CD14-positive monocyte (primary cell): ENCODE measurements at regions not wholly inside any gene's neighbourhood (a gene's known extent, or its start where the extent isn't known, plus 50 kb on each side); places are given as distances from the start of the nearest gene placed in this dataset.
"Not testable (repeated sequence)": the region's sequence is repeated elsewhere in the genome, so short reads cannot be mapped to it uniquely, and the experiment has no call there.

Experiments used
- DNase-seq, 3 donors: peaks; one replicate each; pipeline ENCODE4 v3.0.0-alpha.2; 2011 to 2022
- H2AFZ ChIP-seq: 2 replicates; pipeline ENCODE4 v1.6.0; 2012; ENCODE audit warnings: mild to moderate bottlenecking, low read depth, low read length, inconsistent platforms; ENCODE audit not compliant: insufficient read depth, poor library complexity, severe bottlenecking
- H3K27ac ChIP-seq, 2 donors: 1 replicate in 1 of 2; 2 replicates in 1 of 2; pipeline ENCODE4 v1.5.1; 2012 to 2013; ENCODE audit warnings: low read length in 2 of 2, control low read depth in 1 of 2, inconsistent platforms in 1 of 2, low read depth in 1 of 2, mild to moderate bottlenecking in 1 of 2
- H3K27me3 ChIP-seq, 2 donors: one replicate each; pipeline versions ENCODE4 v1.6.0 to v1.6.1; 2011 to 2013; ENCODE audit warnings: low read length in 2 of 2; ENCODE audit not compliant: control insufficient read depth in 2 of 2, insufficient read depth in 2 of 2
- H3K36me3 ChIP-seq, 2 donors: replicated peaks in 1 of 2; 1 replicate in 1 of 2; 2 replicates in 1 of 2; pipeline versions ENCODE4 v1.5.1 to v1.6.1; 2012 to 2013; ENCODE audit warnings: low read length in 2 of 2, control low read depth in 1 of 2, inconsistent platforms in 1 of 2, mild to moderate bottlenecking in 1 of 2; ENCODE audit not compliant: insufficient read depth in 2 of 2, control insufficient read depth in 1 of 2
- H3K4me1 ChIP-seq, 2 donors: 1 replicate in 1 of 2; 2 replicates in 1 of 2; pipeline versions ENCODE4 v1.5.1 to v1.6.1; 2012 to 2013; ENCODE audit warnings: low read length in 2 of 2, control low read depth in 1 of 2, inconsistent platforms in 1 of 2, mild to moderate bottlenecking in 1 of 2, moderate library complexity in 1 of 2; ENCODE audit not compliant: insufficient read depth in 2 of 2, control insufficient read depth in 1 of 2
- H3K4me2 ChIP-seq: replicated peaks from 2 replicates; pipeline ENCODE3; 2012; ENCODE audit warnings: low read length, moderate library complexity, mild to moderate bottlenecking; ENCODE audit not compliant: poor library complexity, severe bottlenecking; ENCODE audit errors: extremely low read depth
- H3K4me3 ChIP-seq, 3 experiments: fragments of 200-600 bp in 1 of 3; sonication (generic) in 1 of 3; replicated peaks in 1 of 3; 1 replicate in 2 of 3; 2 replicates in 1 of 3; pipeline ENCODE4 v1.5.1; 2011 to 2013; ENCODE audit warnings: low read length in 3 of 3, mild to moderate bottlenecking in 3 of 3, control low read depth in 2 of 3, low read depth in 2 of 3, inconsistent platforms in 1 of 3, moderate library complexity in 1 of 3
- H3K79me2 ChIP-seq: 2 replicates; pipeline ENCODE4 v1.6.0; 2012; ENCODE audit warnings: mild to moderate bottlenecking, control low read depth, inconsistent platforms, low read length, moderate library complexity; ENCODE audit not compliant: insufficient read depth
- H3K9ac ChIP-seq: 2 replicates; pipeline ENCODE4 v1.6.0; 2017; ENCODE audit warnings: low read length, mild to moderate bottlenecking; ENCODE audit not compliant: insufficient read depth, poor library complexity, severe bottlenecking
- H3K9me3 ChIP-seq, 2 donors: replicated peaks in 1 of 2; 1 replicate in 1 of 2; 2 replicates in 1 of 2; pipeline versions ENCODE4 v1.5.1 to v1.6.1; 2012 to 2013; ENCODE audit warnings: low read length in 2 of 2, control low read depth in 1 of 2; ENCODE audit not compliant: control insufficient read depth in 1 of 2, insufficient read depth in 1 of 2
- H4K20me1 ChIP-seq: 2 replicates; pipeline ENCODE4 v1.6.0; 2012; ENCODE audit warnings: mild to moderate bottlenecking, low read length, control low read depth, moderate library complexity; ENCODE audit not compliant: insufficient read depth
- H3K27ac Mint-ChIP-seq, 7 donors: one replicate each; pipeline ENCODE4 v1.8.0; 2020; ENCODE audit warnings: mild to moderate bottlenecking in 7 of 7, mixed read lengths in 7 of 7, moderate library complexity in 6 of 7, inconsistent platforms in 2 of 7
- H3K27me3 Mint-ChIP-seq, 3 donors: one replicate each; pipeline ENCODE4 v1.8.0; 2021 to 2022; ENCODE audit warnings: low read depth in 3 of 3, mild to moderate bottlenecking in 3 of 3, mixed read lengths in 3 of 3, moderate library complexity in 3 of 3, inconsistent platforms in 1 of 3
- H3K36me3 Mint-ChIP-seq, 2 donors: one replicate each; pipeline ENCODE4 v1.8.0; 2020; ENCODE audit warnings: mixed read lengths in 2 of 2, inconsistent platforms in 1 of 2, mild to moderate bottlenecking in 1 of 2
- H3K4me1 Mint-ChIP-seq: one replicate; pipeline ENCODE4 v1.8.0; 2020; ENCODE audit warnings: mild to moderate bottlenecking, mixed read lengths
- H3K4me3 Mint-ChIP-seq, 2 donors: one replicate each; pipeline ENCODE4 v1.8.0; 2020; ENCODE audit warnings: mild to moderate bottlenecking in 2 of 2, mixed read lengths in 2 of 2, moderate library complexity in 1 of 2
- H3K9me3 Mint-ChIP-seq, 7 donors: one replicate each; pipeline ENCODE4 v1.8.0; 2020 to 2022; ENCODE audit warnings: mixed read lengths in 7 of 7, mild to moderate bottlenecking in 6 of 7, moderate library complexity in 6 of 7, inconsistent platforms in 2 of 7
- CTCF ChIP-seq: fragments of 200-600 bp; IDR thresholded peaks from one replicate; pipeline ENCODE4 v1.8.0; 2022; ENCODE audit warnings: antibody characterized with exemption, mild to moderate bottlenecking
- WGBS: methylation state at CpG from one replicate; pipeline ENCODE4 v1.1.5; 2013; ENCODE audit warnings: missing lambda C conversion rate; ENCODE audit not compliant: insufficient coverage; 5-methylcytosine and 5-hydroxymethylcytosine counted together
- intact Hi-C, 2 donors: fragments of 100-400 bp; cut with micrococcal nuclease; formaldehyde crosslinking; loops; one replicate each; pipeline versions ENCODE4 v1.15.0 to v1.15.1; 2023

GRCh38 chr17:70292366-70292765 is 123.0 kb downstream of the KCNJ2 start:
- no peak overlapping the region for H2AFZ ChIP-seq
- TF ChIP-seq CTCF: no peak
- no peaks in the 10 kb centered on the region for H3K27me3 ChIP-seq
- WGBS: no CpG with 5 or more reads among the region's 1 CpG
- H3K4me2 ChIP-seq: no peak overlapping the region
- H3K9ac ChIP-seq: no peak overlapping the region
- Mint-ChIP-seq H3K27ac (no peak overlapping the region), H3K4me1 (peaks cover 62% of the 10 kb centered on the region), H3K9me3 (peaks cover 0 to 3% (median 1%) of the 10 kb centered on the region in 7 donors), H3K4me3 (no peak overlapping the region), H3K36me3 (no peaks in the 10 kb centered on the region), H3K27me3 (no peaks in the 10 kb centered on the region)
- H3K79me2 ChIP-seq: no peaks in the 10 kb centered on the region
- no peaks in the 10 kb centered on the region for H3K9me3 ChIP-seq
- peaks cover 52 to 69% of the 10 kb centered on the region in 2 donors for H3K4me1 ChIP-seq
- H4K20me1 ChIP-seq: no peaks in the 10 kb centered on the region
- no peak for DNase-seq
- H3K36me3 ChIP-seq: no peaks in the 10 kb centered on the region
- intact Hi-C loops: loop anchor here in 1 of 2 donors (10.0 kb wide), 1 partner anchor 52 kb away; no protein-coding TSS in a partner anchor
- H3K4me3 ChIP-seq: no peak overlapping the region
- H3K27ac ChIP-seq: no peak overlapping the region

- H3K4me2 ChIP-seq, H4K20me1 ChIP-seq, H3K79me2 ChIP-seq, H3K4me3 ChIP-seq, H3K36me3 ChIP-seq, H3K9ac ChIP-seq, H3K27me3 ChIP-seq, H3K4me3 Mint-ChIP-seq, H3K9me3 ChIP-seq, DNase-seq, H3K36me3 Mint-ChIP-seq, H2AFZ ChIP-seq, H3K27me3 Mint-ChIP-seq, H3K9me3 Mint-ChIP-seq: not testable (repeated sequence)
- intact Hi-C loops: loop anchor here in 1 of 2 donors (2.0 to 10.0 kb wide), 2 partner anchors 51 to 125 kb away; partner anchors contain the start of gene KCNJ2
- peak overlapping the region in 1 of 2 donors; percentile 73 for H3K27ac ChIP-seq
- no CpG with 5 or more reads among the region's 6 CpGs for WGBS
- H3K4me1 ChIP-seq: peaks cover 47 to 58% of the 10 kb centered on the region in 2 donors
- peaks cover 54% of the 10 kb centered on the region for H3K4me1 Mint-ChIP-seq
- peak overlapping the region in 6 of 7 donors; percentile 21 to 95 (median 68) for H3K27ac Mint-ChIP-seq
These were observed 124.4 kb downstream of the KCNJ2 start for GRCh38 chr17:70293564-70294310.
